ENCODE measurements at regions not wholly inside any gene's neighbourhood (a gene's known extent, or its start where the extent isn't known, plus 50 kb on each side); places are given as distances from the start of the nearest gene placed in this dataset.

DNA sequence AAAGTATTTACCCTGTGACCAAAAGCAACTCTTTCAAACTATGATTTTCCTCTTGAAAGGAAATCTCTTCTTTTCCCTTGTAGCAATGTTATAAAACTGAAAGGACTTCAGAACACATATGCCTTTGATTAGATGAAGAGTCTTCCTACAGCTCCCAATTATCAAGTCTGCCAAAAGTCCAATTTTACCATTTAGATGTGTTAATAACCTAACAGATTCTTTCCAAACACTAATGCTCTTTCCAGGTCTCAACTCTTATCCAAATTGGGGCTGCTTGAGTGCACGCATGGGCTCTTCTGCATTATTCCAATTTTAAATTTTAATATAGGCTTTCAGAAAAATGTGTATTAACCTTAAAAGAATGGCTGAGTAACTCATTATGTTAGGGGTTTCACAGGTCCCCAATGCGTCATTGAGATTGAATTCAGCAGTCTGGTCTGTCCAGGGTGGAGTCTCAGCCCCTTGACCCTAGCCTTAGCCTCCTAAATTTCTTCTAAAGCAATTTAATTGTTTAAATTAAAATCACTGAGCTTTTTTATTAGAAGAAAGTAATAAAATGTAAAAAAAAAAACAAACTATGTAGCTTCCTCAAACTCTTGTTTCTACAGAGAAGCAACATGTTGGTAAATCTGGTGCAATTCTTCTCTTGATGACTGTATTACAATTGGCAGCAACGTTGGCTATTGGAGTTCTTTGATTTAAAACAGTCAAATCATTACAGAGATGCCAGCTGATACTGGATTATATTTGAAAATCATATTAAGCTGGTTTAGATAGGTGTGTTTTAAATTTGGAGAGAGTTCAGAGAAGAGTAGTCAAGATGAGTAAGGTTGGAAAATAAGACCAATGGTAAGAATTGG, 170.4 kb downstream of the DKK1 start:
- intact Hi-C loops (cut with DNase I) = loop anchor here in 5 of 10 donors (5.0 to 10.0 kb wide), 2 partner anchors 177 to 1500 kb away; no protein-coding TSS in a partner anchor
- no peaks in the 10 kb centered on the region for H3K36me3 ChIP-seq

DNA sequence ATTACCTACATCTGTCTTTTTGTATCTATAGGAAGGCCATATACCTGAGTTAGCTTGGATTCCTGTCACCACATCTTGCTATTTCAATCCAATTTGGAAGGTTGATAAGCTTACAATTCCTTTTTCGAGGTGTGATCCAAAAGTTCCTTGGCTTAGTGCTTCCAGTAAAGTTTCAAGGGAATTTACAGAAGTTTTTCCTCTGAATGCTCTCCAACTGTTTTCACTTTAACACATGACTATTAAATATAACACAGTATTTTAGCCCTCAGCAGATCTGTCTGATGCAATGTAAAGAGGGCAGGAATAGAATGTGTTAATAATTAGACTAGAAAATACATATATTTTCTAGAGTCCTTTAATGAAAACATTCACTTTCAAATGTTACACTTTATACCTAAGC, 171.4 kb downstream of the DKK1 start:
- DNase-seq (no peak), ATAC-seq (no peak)
- Histone ChIP-seq H3K27ac (no peak overlapping the region), H3K9me3 (no peaks in the 10 kb centered on the region), H3K4me3 (no peak overlapping the region), H3K4me1 (no peaks in the 10 kb centered on the region), H3K36me3 (no peaks in the 10 kb centered on the region), H3K27me3 (no peaks in the 10 kb centered on the region)
- TF ChIP-seq, protein P1, sequence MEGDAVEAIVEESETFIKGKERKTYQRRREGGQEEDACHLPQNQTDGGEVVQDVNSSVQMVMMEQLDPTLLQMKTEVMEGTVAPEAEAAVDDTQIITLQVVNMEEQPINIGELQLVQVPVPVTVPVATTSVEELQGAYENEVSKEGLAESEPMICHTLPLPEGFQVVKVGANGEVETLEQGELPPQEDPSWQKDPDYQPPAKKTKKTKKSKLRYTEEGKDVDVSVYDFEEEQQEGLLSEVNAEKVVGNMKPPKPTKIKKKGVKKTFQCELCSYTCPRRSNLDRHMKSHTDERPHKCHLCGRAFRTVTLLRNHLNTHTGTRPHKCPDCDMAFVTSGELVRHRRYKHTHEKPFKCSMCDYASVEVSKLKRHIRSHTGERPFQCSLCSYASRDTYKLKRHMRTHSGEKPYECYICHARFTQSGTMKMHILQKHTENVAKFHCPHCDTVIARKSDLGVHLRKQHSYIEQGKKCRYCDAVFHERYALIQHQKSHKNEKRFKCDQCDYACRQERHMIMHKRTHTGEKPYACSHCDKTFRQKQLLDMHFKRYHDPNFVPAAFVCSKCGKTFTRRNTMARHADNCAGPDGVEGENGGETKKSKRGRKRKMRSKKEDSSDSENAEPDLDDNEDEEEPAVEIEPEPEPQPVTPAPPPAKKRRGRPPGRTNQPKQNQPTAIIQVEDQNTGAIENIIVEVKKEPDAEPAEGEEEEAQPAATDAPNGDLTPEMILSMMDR (IDR thresholded peaks at IDR 0.05) = no peak
- TF ChIP-seq POLR2A (IDR thresholded peaks at IDR 0.05) = no peak
- intact Hi-C loops (cut with DNase I) = loop anchor here in 5 of 10 donors (5.0 to 10.0 kb wide), 2 partner anchors 178 to 1501 kb away; no protein-coding TSS in a partner anchor
- WGBS, 4 donors = 58 to 70% (median 61%) methylated on average over 1 of the region's 1 CpG

More for the DNA sequence above, 170.4 kb downstream of the DKK1 start:
- 81 to 90% (median 86%) methylated on average over 3 of the region's 3 CpGs for WGBS, 4 donors
- H3K4me1 ChIP-seq = no peaks in the 10 kb centered on the region
- no peak for TF ChIP-seq POLR2A (IDR thresholded peaks at IDR 0.05)
- TF ChIP-seq, protein P1 (IDR thresholded peaks at IDR 0.05) = no peak
- ATAC-seq (no peak), DNase-seq (no peak)
- H3K27me3 ChIP-seq = no peaks in the 10 kb centered on the region
- H3K9me3 ChIP-seq = no peaks in the 10 kb centered on the region
- no peak overlapping the region for H3K27ac ChIP-seq
- H3K4me3 ChIP-seq = no peak overlapping the region

DNA sequence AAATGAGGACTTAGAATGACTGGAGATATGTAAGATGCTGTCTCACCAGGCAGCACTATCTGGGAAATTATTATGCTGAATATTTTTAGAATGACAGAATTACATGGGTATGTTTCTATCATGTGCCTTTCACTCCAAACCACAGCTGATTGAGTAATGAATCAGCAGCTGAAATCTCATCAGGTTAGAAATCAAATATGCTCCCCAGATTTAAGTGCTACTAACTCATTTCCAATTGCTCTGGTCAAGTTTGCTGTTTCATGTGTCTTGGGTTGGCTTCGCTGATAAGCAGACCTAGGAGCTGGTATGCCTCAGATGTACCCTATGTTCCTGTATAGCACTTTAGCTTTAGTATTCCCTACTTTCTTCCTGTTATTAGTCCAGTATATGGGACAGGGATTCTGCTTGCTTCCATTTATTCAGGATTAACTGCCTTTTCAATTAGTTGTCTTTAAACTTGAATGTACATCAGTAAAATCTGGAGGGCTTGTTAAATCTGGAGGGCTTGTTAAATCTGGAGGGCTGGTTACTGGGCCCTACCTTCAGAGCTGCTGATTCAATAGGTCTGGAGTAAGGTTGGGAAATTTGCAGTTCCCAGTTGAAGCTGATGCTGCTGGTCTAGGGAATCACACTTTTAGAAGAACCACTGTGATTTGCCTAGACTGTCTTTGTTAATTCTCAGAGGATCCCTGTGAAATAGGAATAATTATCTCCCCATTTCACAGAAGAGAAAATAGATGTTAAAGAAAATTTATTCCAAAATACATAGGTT, 172.9 kb downstream of the DKK1 start:
- Histone ChIP-seq H3K36me3 (no peaks in the 10 kb centered on the region), H3K9me3 (no peaks in the 10 kb centered on the region), H3K4me1 (no peaks in the 10 kb centered on the region), H3K27me3 (no peaks in the 10 kb centered on the region), H3K4me3 (no peak overlapping the region), H3K27ac (no peak overlapping the region)
- WGBS, 4 donors = 83 to 93% (median 87%) methylated on average over 1 of the region's 1 CpG
- no peak for ATAC-seq
- no peak for TF ChIP-seq POLR2A (IDR thresholded peaks at IDR 0.05)
- TF ChIP-seq, protein P1 (IDR thresholded peaks at IDR 0.05) = no peak
- intact Hi-C loops (cut with DNase I) = loop anchor here in 5 of 10 donors (2.0 to 10.0 kb wide), 3 partner anchors 178 to 1502 kb away; no protein-coding TSS in a partner anchor
- DNase-seq = no peak
